GM18951 (cell line): ENCODE measurements at regions not wholly inside any gene's neighbourhood (a gene's known extent, or its start where the extent isn't known, plus 50 kb on each side); places are given as distances from the start of the nearest gene placed in this dataset.

ENCODE experiments used
- POLR2A ChIP-seq: IDR thresholded peaks from 4 replicates; pipeline ENCODE4 v1.6.1; 2011; ENCODE audit warnings: mild to moderate bottlenecking; ENCODE audit not compliant: insufficient read length, insufficient read depth; ENCODE audit errors: extremely low read depth
- in situ Hi-C: fragments of 300-500 bp; cut with MboI; formaldehyde crosslinking; loops from one replicate; pipeline ENCODE4 v1.12.0; 2022; ENCODE audit warnings: low sequenced_read_pairs, mixed read lengths, inconsistent platforms; ENCODE audit not compliant: unreplicated experiment

GRCh38 chr11:97463891-97464290 is 1074.1 kb downstream of the JRKL start:
- in situ Hi-C loops = no loop called here
- no peak for TF ChIP-seq POLR2A

GRCh38 chr11:97471480-97471879 is 1081.7 kb downstream of the JRKL start:
- TF ChIP-seq POLR2A = no peak
- in situ Hi-C loops = no loop called here

- in situ Hi-C loops = no loop called here
- no peak for TF ChIP-seq POLR2A
Measured at GRCh38 chr11:97487387-97487786, 1097.6 kb downstream of the JRKL start.

- in situ Hi-C loops = no loop called here
- no peak for TF ChIP-seq POLR2A
Measured at GRCh38 chr11:97498891-97499290, 1109.1 kb downstream of the JRKL start.

- TF ChIP-seq POLR2A = no peak
- in situ Hi-C loops = no loop called here
Measured at GRCh38 chr11:97502201-97502600, 1112.4 kb downstream of the JRKL start.

- in situ Hi-C loops = no loop called here
- TF ChIP-seq POLR2A = no peak
Measured at GRCh38 chr11:97506076-97506759, 1116.4 kb downstream of the JRKL start.

GRCh38 chr11:97514446-97514845 is 1124.6 kb downstream of the JRKL start:
- in situ Hi-C loops = no loop called here
- no peak for TF ChIP-seq POLR2A

- no peak for TF ChIP-seq POLR2A
- in situ Hi-C loops = no loop called here
Measured at GRCh38 chr11:97516688-97517087, 1126.9 kb downstream of the JRKL start.

- no peak for TF ChIP-seq POLR2A
- in situ Hi-C loops = no loop called here
Measured at GRCh38 chr11:97525273-97525672, 1135.5 kb downstream of the JRKL start.

GRCh38 chr11:97537407-97538150 is 1147.8 kb downstream of the JRKL start:
- TF ChIP-seq POLR2A = no peak

GRCh38 chr11:97544431-97544830 is 1154.6 kb downstream of the JRKL start:
- no peak for TF ChIP-seq POLR2A
- in situ Hi-C loops = no loop called here

More at GRCh38 chr11:97537407-97538150, 1147.8 kb downstream of the JRKL start:
- in situ Hi-C loops = no loop called here

- in situ Hi-C loops = no loop called here
- TF ChIP-seq POLR2A = no peak
Measured at GRCh38 chr11:97548280-97548679, 1158.5 kb downstream of the JRKL start.

- TF ChIP-seq POLR2A = no peak
- in situ Hi-C loops = no loop called here
Measured at GRCh38 chr11:97557399-97557798, 1167.6 kb downstream of the JRKL start.

- in situ Hi-C loops = no loop called here
- no peak for TF ChIP-seq POLR2A
Measured at GRCh38 chr11:97567801-97568200, 1178.0 kb downstream of the JRKL start.
